PC-3 (cell line): ENCODE measurements at regions not wholly inside any gene's neighbourhood (a gene's known extent, or its start where the extent isn't known, plus 50 kb on each side); places are given as distances from the start of the nearest gene placed in this dataset.

Experiments used
- ATAC-seq: fragments of 200-7000 bp; cut with Tn5 transposase; 2 replicates; pipeline ENCODE4 v1.9.1; 2020; ENCODE audit warnings: mild to moderate bottlenecking, moderate library complexity
- BruUV-seq: library from RNA; stranded (reverse); fragments of 400-500 nt; replicated peaks from 2 replicates; lab custom pipeline; 2021; lab: Mats Ljungman, UMichigan
- CTCF ChIA-PET: fragments of 300-600 bp; sonication (Branson Sonifier 250); formaldehyde crosslinking; loops from one replicate; lab custom pipeline; 2022; ENCODE audit warnings: antibody characterized with exemption; lab: Charles Lee
- POLR2A ChIA-PET: fragments of 300-600 bp; sonication (Branson Sonifier 250); formaldehyde crosslinking; loops from one replicate; lab custom pipeline; 2022; ENCODE audit warnings: antibody characterized with exemption; ENCODE audit not compliant: unreplicated experiment; lab: Charles Lee
- DNase-seq: peaks from one replicate; pipeline ENCODE4 v3.0.0-alpha.2; 2015
- H2AFZ ChIP-seq: fragments of 300-600 bp; sonication (generic); 2 replicates; pipeline ENCODE4 v1.6.0; 2016; ENCODE audit warnings: antibody characterized with exemption, low read length
- H3F3A ChIP-seq: fragments of 300-600 bp; sonication (generic); one replicate; pipeline ENCODE4 v1.6.0; 2017; ENCODE audit warnings: antibody characterized with exemption, low read length, control low read depth, mild to moderate bottlenecking; ENCODE audit not compliant: unreplicated experiment
- H3K27ac ChIP-seq: fragments of 300-600 bp; sonication (generic); 2 replicates; pipeline ENCODE4 v1.5.1; 2016; ENCODE audit warnings: mild to moderate bottlenecking, low read length
- H3K27me3 ChIP-seq: fragments of 300-600 bp; sonication (generic); 2 replicates; pipeline ENCODE4 v1.6.1; 2016; ENCODE audit warnings: low read length, mixed read lengths
- H3K36me3 ChIP-seq: fragments of 300-600 bp; sonication (generic); 2 replicates; pipeline ENCODE4 v1.6.1; 2016; ENCODE audit warnings: low read depth, mixed run types, low read length, mixed read lengths
- H3K4me1 ChIP-seq: fragments of 300-600 bp; sonication (generic); 2 replicates; pipeline ENCODE4 v1.5.1; 2016; ENCODE audit warnings: low read length; ENCODE audit not compliant: insufficient read depth
- H3K4me2 ChIP-seq: fragments of 300-600 bp; sonication (generic); 2 replicates; pipeline ENCODE4 v1.6.0; 2016; ENCODE audit warnings: low read length
- H3K4me3 ChIP-seq: fragments of 300-600 bp; sonication (generic); 2 replicates; pipeline ENCODE4 v1.5.1; 2016; ENCODE audit warnings: mild to moderate bottlenecking, low read length, mixed read lengths
- H3K79me2 ChIP-seq: fragments of 300-600 bp; sonication (generic); 2 replicates; pipeline ENCODE4 v1.6.1; 2017; ENCODE audit warnings: low read length, mixed read lengths
- H3K9ac ChIP-seq: fragments of 300-600 bp; sonication (generic); 2 replicates; pipeline ENCODE4 v1.6.0; 2016; ENCODE audit warnings: mild to moderate bottlenecking, low read length
- H3K9me2 ChIP-seq: fragments of 300-600 bp; sonication (generic); replicated peaks from 2 replicates; pipeline ENCODE4 v1.6.1; 2016; ENCODE audit warnings: mixed run types, low read length, mixed read lengths
- H3K9me3 ChIP-seq: fragments of 300-600 bp; sonication (generic); 2 replicates; pipeline ENCODE4 v1.6.1; 2016; ENCODE audit warnings: low read length, mixed read lengths
- H4K20me1 ChIP-seq: fragments of 300-600 bp; sonication (generic); 2 replicates; pipeline ENCODE4 v1.6.1; 2016; ENCODE audit warnings: low read length, mixed read lengths
- CTCF ChIP-seq: fragments of 300-600 bp; sonication (generic); conservative IDR thresholded peaks from 2 replicates; pipeline ENCODE4 v1.5.1; 2017; ENCODE audit warnings: antibody characterized with exemption, low read depth, mild to moderate bottlenecking, low read length
- EZH2 ChIP-seq: fragments of 300-600 bp; sonication (generic); IDR thresholded peaks from one replicate; pipeline ENCODE4 v1.6.1; 2017; ENCODE audit warnings: antibody characterized with exemption, mild to moderate bottlenecking, low read length; ENCODE audit not compliant: unreplicated experiment
- EZH2phosphoT487 ChIP-seq: fragments of 300-600 bp; sonication (generic); IDR thresholded peaks from 2 replicates; pipeline ENCODE4 v1.6.1; 2018; ENCODE audit warnings: mild to moderate bottlenecking, antibody characterized with exemption, low read length, borderline replicate concordance
- intact Hi-C: fragments of 100-400 bp; cut with micrococcal nuclease; formaldehyde crosslinking; loops from 2 replicates; pipeline ENCODE4 v1.9.0; 2023

- Histone ChIP-seq H2AFZ (no peak overlapping the region), H3K4me3 (no peak overlapping the region), H3F3A (peaks cover 6% of the 10 kb centered on the region), H3K79me2 (no peaks in the 10 kb centered on the region), H3K9me3 (no peaks in the 10 kb centered on the region), H3K4me2 (no peak overlapping the region), H3K9ac (no peak overlapping the region), H3K27me3 (no peaks in the 10 kb centered on the region), H3K36me3 (no peaks in the 10 kb centered on the region), H3K4me1 (peaks cover 18% of the 10 kb centered on the region), H3K9me2 (no peaks in the 10 kb centered on the region), H4K20me1 (no peaks in the 10 kb centered on the region), H3K27ac (no peak overlapping the region)
- CTCF ChIA-PET = no interaction called here
- intact Hi-C loops = no loop called here
- POLR2A ChIA-PET = no interaction called here
- ATAC-seq (no peak), DNase-seq (no peak)
- BruUV-seq = no TSS peak
- TF ChIP-seq CTCF (no peak), EZH2 (no peak), EZH2phosphoT487 (no peak)
Measured at GRCh38 chr1:60994369-60994768, 88.0 kb upstream of the NFIA start.

- no peaks in the 10 kb centered on the region for H3K9me3 ChIP-seq
- no peaks in the 10 kb centered on the region for H3K27me3 ChIP-seq
- H2AFZ ChIP-seq = no peak overlapping the region
- no peak overlapping the region for H3K4me2 ChIP-seq
- intact Hi-C loops = no loop called here
- no peak overlapping the region for H3K27ac ChIP-seq
- ChIA-PET CTCF (no interaction called here), POLR2A (no interaction called here)
- TF ChIP-seq EZH2 (no peak), CTCF (no peak), EZH2phosphoT487 (no peak)
- peaks cover 25% of the 10 kb centered on the region for H3K4me1 ChIP-seq
- no peaks in the 10 kb centered on the region for H4K20me1 ChIP-seq
- no peaks in the 10 kb centered on the region for H3K79me2 ChIP-seq
- no peak overlapping the region for H3K4me3 ChIP-seq
- H3K36me3 ChIP-seq = no peaks in the 10 kb centered on the region
- no peaks in the 10 kb centered on the region for H3K9me2 ChIP-seq
- ATAC-seq = no peak
- H3K9ac ChIP-seq = no peak overlapping the region
- no TSS peak for BruUV-seq
- DNase-seq = no peak
- H3F3A ChIP-seq = peaks cover 6% of the 10 kb centered on the region
Measured at GRCh38 chr1:60992165-60992564, 90.2 kb upstream of the NFIA start.

- ChIA-PET CTCF (no interaction called here), POLR2A (interaction anchor here (0.6 kb wide), 2 partner anchors 353 to 408 kb away, joined by 3 read pairs; no protein-coding TSS in a partner anchor)
- BruUV-seq = no TSS peak
- no peaks in the 10 kb centered on the region for H3K27me3 ChIP-seq
- no peaks in the 10 kb centered on the region for H3K36me3 ChIP-seq
- H3K9ac ChIP-seq = no peak overlapping the region
- peaks cover 25% of the 10 kb centered on the region for H3K4me1 ChIP-seq
- TF ChIP-seq EZH2phosphoT487 (no peak), CTCF (no peak), EZH2 (no peak)
- H3K4me2 ChIP-seq = peak overlapping the region; percentile 61
- H3K9me2 ChIP-seq = no peaks in the 10 kb centered on the region
- peak overlapping the region; percentile 56; the same call in 1 of the 2 replicates for H2AFZ ChIP-seq
- peaks cover 6% of the 10 kb centered on the region for H3F3A ChIP-seq
- no peaks in the 10 kb centered on the region for H3K9me3 ChIP-seq
- H3K27ac ChIP-seq = peak overlapping the region; percentile 66
- H3K4me3 ChIP-seq = no peak overlapping the region
- ATAC-seq (no peak), DNase-seq (no peak)
- H4K20me1 ChIP-seq = no peaks in the 10 kb centered on the region
- no peaks in the 10 kb centered on the region for H3K79me2 ChIP-seq
- intact Hi-C loops = no loop called here
Measured at GRCh38 chr1:60990714-60991090, 91.7 kb upstream of the NFIA start.
